ENCODE measurements at regions not wholly inside any gene's neighbourhood (a gene's known extent, or its start where the extent isn't known, plus 50 kb on each side); places are given as distances from the start of the nearest gene placed in this dataset.
"Not testable (repeated sequence)": the region's sequence is repeated elsewhere in the genome, so short reads cannot be mapped to it uniquely, and the experiment has no call there.

GRCh38 chr3:137460944-137461343 is 303.2 kb upstream of the SOX14 start:
- no peak for DNase-seq

DNA sequence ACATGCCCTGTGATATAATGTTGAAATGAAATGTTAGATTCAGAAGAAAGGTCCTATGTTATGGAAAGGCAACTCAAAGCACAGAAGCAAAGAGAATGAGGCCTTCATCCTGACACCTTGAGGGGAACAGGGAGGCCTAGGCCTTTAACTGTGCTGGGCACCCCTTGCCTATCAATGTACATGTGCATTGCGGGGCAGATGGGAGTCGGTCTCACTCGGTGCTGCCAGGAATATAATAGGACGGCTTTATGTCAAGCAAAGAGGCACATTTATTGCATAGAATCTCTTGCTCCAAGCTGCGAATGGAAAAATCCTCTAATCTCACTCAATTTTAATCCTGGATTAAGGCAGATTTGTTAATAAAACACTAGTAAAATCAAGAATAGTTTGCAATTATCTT is 301.0 kb upstream of the SOX14 start:
- no peak for DNase-seq

- DNase-seq = no peak
Observed at GRCh38 chr3:137464341-137464740, 299.8 kb upstream of the SOX14 start.

DNA sequence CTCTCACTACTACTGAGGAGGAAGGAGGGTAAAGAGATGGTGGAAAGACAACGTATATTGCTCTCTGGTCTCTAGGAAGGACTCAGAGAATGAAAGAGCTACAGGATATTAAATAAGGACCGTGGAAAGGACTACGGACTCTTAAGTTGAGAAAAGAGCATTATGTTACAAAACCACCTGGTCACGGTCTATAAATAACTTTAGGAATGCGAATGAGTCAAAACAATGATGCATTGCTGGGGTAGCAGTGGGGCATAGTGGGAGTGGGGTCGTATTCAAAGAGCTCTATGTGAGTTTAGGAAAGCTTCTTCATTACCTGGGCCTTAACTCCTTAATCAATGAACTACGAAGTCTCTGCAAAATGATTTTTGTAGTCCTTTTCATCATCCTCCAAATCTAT is 295.7 kb upstream of the SOX14 start:
- peak; percentile 4 for DNase-seq

GRCh38 chr3:137469263-137469662 is 294.9 kb upstream of the SOX14 start:
- DNase-seq = no peak

- DNase-seq = no peak
Observed at GRCh38 chr3:137471130-137471529, 293.0 kb upstream of the SOX14 start.

- no peak for DNase-seq
Observed at GRCh38 chr3:137471558-137472204, 292.4 kb upstream of the SOX14 start.

GRCh38 chr3:137477614-137478013 is 286.5 kb upstream of the SOX14 start:
- DNase-seq = no peak

DNA sequence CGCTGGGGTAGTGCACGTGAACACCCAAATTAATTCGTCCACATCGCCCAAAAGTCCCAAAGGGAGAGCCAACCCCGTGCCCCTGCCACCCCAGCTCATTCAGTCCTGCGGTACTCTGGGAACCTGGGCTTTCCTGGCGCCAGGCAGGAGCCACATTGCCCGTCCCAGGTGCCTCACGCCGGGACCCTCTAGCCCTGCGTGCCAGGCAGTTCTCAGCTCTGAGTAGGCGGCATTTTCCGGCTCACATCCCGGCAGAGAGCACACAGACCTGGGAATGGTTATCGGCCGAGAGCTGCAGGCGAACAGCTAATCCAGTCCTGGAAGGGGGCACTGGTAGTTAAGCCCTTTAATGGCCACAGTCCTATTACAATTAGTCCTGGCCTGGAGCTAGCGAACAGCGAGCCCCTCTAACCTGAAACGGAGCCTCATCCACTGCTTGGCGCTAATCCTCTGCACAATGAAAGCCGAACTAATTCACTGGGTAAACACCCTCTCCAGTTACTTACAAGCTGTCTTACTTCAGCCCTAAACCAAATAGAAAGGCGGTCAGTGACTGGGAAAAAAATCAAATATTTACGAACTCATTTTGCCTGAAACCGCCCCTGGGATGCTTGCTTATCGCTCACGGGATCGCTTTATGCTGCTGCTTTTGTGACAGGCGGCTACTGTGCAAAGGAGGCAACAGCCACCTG is 254.6 kb upstream of the SOX14 start:
- peak; percentile 74 for DNase-seq

DNA sequence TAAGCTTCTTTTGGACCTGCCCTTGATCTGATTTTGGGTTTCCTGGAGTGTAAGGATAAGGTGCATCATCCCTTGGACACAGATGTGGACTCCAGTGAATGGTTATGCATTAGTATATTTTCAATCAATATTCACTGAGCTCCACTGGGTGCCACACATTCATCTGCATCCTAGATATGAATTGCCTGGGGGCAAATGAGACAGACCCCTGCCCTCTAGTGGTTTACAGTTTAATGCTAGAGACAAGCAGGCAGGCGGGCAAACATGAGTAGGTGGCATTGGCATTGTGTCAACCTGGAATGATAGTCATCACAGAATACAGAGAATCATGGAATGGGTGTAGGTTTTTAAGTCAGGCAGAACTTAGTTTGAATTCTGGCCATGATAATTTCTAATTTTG is 252.5 kb upstream of the SOX14 start:
- no peak for DNase-seq

GRCh38 chr3:137514853-137515252 is 249.3 kb upstream of the SOX14 start:
- no peak for DNase-seq

DNA sequence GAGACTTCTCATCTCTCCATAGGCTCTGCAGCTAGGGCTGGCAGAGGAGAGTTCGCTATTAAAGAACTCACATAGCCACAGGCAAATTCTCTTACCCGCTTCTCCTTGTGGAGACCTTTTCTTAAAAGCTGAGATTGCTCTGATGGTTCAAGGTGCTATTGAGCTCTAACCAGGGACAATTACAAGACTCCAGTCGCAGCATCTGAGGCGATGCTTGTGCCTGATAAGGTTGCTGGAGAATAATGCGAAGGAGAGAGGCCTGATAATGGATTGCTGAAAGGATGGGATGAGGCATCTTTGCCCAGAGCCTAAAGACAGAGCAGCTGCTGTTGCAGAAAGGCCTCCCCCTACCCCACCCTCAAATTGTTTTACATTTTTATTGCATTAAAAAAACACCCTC is 244.5 kb upstream of the SOX14 start:
- no peak for DNase-seq

DNA sequence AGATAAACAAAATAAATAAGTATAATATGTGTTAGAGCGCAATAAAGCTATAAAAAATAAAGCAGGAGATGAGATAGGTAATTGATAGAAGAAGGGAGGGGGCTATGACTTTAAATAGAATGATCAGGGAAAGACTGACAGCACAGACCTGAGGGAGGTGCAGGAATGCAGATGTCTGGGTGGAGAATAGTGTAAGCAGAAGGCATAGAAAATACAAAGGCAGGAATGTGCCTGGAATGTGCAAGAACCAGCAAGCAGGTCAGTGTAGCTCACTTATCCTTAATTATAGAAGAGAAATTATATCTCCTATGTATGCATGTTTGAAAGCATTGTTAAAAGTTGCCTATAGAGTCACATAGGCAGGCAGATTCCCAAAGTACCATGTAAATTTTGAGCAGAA is 239.4 kb upstream of the SOX14 start:
- DNase-seq = no peak

DNA sequence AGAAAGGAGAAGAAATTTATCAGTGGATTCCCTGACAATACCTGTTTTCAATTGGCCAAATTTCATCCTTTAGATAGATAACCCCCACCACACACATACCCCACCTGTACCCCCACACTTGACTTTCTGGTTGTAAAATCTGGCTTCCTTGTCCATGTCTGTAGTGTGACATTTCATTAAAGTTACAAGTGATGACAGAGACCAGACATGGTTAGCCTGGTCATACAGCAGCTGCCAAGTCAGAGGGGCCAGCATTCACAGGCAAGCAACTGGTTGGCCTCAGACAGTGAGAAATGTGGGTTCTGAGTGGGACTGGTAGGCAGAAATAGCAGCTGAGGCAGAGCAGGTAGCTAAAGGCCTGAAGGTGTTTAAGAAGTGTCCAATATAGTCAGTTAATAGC is 238.6 kb upstream of the SOX14 start:
- DNase-seq = no peak

DNA sequence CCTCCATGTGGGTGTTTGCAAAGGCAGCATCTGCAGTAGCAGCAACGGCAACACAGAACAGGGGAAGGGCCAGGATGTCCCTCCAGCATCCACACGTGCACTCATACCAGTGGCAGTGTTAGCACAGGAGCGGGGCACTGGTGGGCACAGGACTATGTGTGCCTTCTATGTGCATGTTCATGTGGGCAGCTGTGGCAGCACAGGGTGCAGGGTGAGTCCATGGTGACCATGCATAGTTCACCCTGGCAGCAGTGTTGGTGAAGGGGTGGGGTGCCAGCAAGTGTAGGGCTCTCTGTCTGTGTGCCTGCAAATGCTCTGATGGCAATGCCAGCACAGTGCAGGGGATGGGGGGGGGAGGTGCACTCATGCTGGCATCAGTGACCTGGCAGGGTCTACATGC is 222.1 kb upstream of the SOX14 start:
- no peak for DNase-seq

GRCh38 chr3:137554242-137554641 is 209.9 kb upstream of the SOX14 start:
- no peak for DNase-seq

GRCh38 chr3:137568880-137569279 is 195.2 kb upstream of the SOX14 start:
- DNase-seq = no peak

DNA sequence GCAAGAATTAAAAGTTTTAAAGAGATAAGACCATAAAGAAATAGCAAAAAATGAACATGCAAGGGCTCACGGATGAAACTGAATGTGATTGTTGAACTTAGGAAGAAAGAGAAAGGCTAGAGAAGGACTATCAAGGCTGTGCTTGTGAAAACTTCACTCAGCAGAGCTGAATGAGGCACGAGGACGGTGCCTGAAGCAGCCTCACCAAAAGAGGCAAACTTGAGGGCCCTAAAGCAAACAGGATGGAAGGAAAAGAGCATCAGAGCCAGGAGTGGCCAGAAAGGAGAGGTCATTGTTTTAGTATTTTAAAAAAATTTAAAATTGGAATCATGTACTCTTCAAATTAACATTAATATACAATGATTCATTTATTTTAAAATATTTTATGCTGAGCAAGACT is 191.2 kb upstream of the SOX14 start:
- no peak for DNase-seq

DNA sequence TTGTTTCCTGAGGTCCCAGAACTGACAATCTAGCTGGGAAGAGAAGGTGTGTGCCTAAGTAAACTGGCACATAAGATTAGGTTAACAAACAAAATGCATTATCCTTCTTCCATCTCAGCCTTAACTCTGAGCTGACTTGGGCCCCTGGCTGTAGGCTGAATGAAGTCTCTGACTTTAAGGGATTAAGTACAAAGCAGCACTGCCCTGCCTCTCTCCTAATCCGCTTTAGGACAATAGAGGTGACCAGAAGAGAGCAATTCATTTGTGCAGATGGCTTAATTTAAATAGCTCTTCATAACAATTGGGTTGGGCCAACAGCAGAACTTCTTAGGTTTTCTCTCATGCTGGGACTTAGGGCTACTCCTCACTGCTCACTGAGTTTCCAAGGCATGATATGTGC is 181.6 kb upstream of the SOX14 start:
- no peak for DNase-seq

GRCh38 chr3:137583256-137583655 is 180.9 kb upstream of the SOX14 start:
- no peak for DNase-seq

DNA sequence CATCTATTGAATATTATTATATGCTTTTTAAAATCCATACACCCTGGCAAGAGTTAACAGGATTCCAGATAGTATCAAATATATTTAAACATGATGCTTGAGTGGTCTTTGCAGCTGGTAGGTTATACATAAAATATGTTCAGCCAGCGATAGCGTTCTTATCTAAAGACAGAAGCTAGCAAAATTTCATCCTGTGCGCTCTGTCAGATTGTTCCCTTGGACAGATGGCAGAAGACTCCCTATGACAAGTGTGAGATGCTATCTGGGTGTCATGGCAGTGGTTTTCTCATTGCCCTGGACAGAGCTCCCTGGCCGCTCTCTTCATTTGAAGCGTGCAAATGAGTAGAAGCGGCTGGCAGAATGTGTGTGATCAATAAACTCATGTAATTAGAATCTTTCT is 175.2 kb upstream of the SOX14 start:
- DNase-seq = no peak

GRCh38 chr3:137595415-137595814 is 168.7 kb upstream of the SOX14 start:
- not testable (repeated sequence) for DNase-seq

DNA sequence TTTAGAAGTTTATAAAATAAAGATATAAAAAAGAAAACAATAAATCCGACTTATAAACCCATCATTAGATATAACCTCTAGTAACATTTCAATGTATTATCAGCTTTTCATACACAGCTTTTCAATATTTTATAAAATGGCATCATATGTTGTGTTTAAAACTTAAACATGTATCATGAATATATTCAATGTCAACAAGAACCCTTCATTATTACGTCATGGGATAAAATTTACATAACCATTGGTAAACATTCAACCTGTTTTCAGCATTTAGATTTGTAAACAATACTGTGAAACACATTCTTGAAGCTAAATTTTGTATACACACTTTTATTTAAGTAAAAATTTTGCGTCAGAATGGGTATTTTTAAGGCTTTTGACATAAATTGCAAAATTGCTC is 153.4 kb upstream of the SOX14 start:
- no peak for DNase-seq

DNA sequence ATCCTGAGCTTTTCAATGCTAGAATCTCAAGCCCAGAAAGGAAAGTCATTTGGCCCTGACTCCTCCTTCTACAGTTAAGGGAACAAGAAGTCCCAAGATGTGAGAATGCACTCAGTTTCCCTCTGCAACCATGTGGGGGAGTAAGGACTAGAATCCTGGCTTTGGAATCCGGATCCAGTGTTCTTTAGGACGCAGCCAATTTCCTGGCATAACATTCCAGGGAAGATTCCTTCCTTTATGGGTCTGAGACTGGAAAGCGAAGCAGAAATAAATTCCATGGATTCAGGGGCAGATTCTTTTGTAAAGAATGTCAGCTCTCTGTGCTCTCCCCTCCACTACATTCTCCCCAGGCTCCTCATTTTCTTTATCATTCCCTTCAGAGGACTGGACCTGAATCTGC is 151.8 kb upstream of the SOX14 start:
- no peak for DNase-seq

Data from tongue (tissue), 1 donor.